ENCODE measurements at regions not wholly inside any gene's neighbourhood (a gene's known extent, or its start where the extent isn't known, plus 50 kb on each side); places are given as distances from the start of the nearest gene placed in this dataset.

DNA sequence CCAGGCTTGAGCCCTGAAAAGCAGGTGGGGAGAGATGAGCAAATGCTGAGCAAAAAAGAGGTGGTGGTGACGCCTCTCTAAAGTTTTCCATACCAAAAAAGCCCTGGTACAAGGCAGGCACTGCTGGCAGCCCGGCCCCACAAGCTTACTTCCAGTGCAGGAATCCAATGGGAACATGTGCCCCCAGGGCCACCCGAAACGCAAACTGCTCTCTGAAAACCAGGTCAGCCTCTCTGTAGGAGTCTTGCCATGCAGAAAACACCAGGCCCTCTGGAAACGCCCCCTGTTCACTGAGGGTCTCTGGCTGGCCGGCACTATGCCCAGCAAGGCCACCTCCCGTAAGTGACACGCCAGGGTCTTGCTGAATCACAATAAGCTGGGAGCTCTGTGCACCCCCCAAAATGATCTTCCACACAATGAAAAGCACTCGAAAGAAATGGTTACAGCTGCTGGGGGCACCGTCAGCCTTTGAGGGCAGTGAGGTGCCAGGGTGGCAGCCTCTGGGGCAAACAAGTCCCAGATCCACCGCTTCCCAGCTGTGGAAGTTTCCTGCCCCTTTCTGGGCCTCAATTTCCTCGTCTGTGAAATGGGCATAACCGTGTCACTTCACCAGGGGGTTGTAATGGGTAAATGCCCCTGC, 170.5 kb downstream of the TOMM20 start:
- no peaks in the 10 kb centered on the region for H3K9me3 Mint-ChIP-seq
- no peaks in the 10 kb centered on the region for H3K27me3 Mint-ChIP-seq (ENCODE audit: low read depth)
- TF ChIP-seq, protein P1, sequence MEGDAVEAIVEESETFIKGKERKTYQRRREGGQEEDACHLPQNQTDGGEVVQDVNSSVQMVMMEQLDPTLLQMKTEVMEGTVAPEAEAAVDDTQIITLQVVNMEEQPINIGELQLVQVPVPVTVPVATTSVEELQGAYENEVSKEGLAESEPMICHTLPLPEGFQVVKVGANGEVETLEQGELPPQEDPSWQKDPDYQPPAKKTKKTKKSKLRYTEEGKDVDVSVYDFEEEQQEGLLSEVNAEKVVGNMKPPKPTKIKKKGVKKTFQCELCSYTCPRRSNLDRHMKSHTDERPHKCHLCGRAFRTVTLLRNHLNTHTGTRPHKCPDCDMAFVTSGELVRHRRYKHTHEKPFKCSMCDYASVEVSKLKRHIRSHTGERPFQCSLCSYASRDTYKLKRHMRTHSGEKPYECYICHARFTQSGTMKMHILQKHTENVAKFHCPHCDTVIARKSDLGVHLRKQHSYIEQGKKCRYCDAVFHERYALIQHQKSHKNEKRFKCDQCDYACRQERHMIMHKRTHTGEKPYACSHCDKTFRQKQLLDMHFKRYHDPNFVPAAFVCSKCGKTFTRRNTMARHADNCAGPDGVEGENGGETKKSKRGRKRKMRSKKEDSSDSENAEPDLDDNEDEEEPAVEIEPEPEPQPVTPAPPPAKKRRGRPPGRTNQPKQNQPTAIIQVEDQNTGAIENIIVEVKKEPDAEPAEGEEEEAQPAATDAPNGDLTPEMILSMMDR (conservative IDR thresholded peaks at IDR 0.05): no peak
- no peak for DNase-seq (ENCODE audit: low read depth, low spot score)
- H3K27ac Mint-ChIP-seq (ENCODE audit: unreplicated experiment): peak overlapping the region; percentile 59
- H3K4me1 Mint-ChIP-seq: peaks cover 78% of the 10 kb centered on the region
- H3K36me3 Mint-ChIP-seq (ENCODE audit: low read depth): no peaks in the 10 kb centered on the region
- no peak overlapping the region for H3K4me3 Mint-ChIP-seq

DNA sequence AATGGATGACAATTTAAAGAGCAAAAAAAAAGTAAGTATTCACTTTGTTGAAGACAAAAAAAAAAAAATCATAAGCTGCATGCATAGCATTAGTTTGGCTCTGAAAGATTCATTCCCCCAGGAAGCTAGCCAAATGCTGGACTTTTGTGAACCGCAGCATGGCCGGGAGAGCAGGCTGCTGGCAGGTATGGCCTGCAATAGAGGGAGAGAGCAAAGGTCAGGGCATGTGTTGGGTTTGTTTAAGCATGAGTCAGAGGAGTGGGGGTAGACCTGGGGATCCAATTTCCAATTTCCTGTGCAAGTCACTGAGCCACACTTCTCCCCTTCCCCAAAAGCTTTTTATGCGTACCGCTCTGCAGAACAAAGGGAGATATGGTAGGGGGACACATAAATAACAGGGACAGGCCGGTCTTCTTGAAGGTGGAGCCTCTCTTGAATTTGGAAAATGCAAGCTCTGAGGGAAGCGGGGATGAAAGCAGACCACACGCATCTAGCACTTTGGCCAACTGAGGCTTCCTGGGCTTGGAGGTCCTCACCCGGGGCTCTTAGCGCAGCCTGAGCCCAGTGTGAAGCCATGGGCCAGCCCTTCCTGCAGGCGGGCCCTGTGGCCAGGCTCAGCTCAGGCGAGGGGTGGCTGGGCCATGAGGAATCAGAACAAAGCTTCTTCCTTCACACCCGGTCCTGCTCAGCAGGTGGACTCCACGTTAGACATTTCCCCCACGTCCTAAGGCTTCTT, 171.1 kb downstream of the TOMM20 start:
- Mint-ChIP-seq H3K27me3 (ENCODE audit: low read depth) (no peaks in the 10 kb centered on the region), H3K4me1 (peaks cover 73% of the 10 kb centered on the region), H3K27ac (ENCODE audit: unreplicated experiment) (peak overlapping the region; percentile 59), H3K36me3 (ENCODE audit: low read depth) (no peaks in the 10 kb centered on the region), H3K4me3 (peak overlapping the region; percentile 36), H3K9me3 (no peaks in the 10 kb centered on the region)
- DNase-seq (ENCODE audit: low read depth, low spot score): no peak
- TF ChIP-seq, protein P1 (conservative IDR thresholded peaks at IDR 0.05): no peak

DNA sequence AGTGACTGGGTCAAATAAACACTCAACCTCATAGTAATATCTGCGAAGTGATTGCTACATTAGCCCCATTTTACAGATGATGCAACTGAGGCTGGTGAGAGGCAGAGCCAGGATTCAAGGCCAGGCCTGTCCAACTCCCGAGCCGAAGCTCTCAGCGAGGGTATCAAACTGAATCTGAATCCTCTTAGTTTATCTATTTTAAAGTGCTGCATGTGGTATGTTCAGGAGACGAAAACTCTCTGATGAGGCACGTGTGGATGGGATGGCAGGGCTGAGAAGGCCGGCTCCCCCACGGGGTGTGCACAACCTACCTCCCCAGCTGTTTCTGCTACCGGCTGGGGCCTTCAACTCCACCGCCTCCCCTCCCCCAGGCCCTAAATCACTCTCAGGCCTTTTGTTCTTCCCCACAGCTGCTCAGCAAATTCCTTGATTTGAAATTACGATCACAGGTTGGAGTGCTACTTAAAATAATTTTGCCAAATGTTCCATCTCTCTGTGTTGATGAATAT, 171.8 kb downstream of the TOMM20 start:
- Mint-ChIP-seq H3K4me1 (peaks cover 71% of the 10 kb centered on the region), H3K36me3 (ENCODE audit: low read depth) (no peaks in the 10 kb centered on the region), H3K4me3 (peak overlapping the region; percentile 36), H3K9me3 (no peaks in the 10 kb centered on the region), H3K27ac (ENCODE audit: unreplicated experiment) (peak overlapping the region; percentile 52), H3K27me3 (ENCODE audit: low read depth) (no peaks in the 10 kb centered on the region)
- no peak for DNase-seq (ENCODE audit: low read depth, low spot score)
- TF ChIP-seq, protein P1 (conservative IDR thresholded peaks at IDR 0.05): no peak

GRCh38 chr1:234955107-234955731, 173.4 kb downstream of the TOMM20 start:
- Mint-ChIP-seq H3K4me3 (peak overlapping the region; percentile 64), H3K27me3 (ENCODE audit: low read depth) (no peaks in the 10 kb centered on the region), H3K4me1 (peaks cover 61% of the 10 kb centered on the region), H3K27ac (ENCODE audit: unreplicated experiment) (peak overlapping the region; percentile 94), H3K36me3 (ENCODE audit: low read depth) (no peaks in the 10 kb centered on the region), H3K9me3 (no peaks in the 10 kb centered on the region)
- DNase-seq (ENCODE audit: low read depth, low spot score): no peak
- TF ChIP-seq, protein P1 (conservative IDR thresholded peaks at IDR 0.05): no peak

DNA sequence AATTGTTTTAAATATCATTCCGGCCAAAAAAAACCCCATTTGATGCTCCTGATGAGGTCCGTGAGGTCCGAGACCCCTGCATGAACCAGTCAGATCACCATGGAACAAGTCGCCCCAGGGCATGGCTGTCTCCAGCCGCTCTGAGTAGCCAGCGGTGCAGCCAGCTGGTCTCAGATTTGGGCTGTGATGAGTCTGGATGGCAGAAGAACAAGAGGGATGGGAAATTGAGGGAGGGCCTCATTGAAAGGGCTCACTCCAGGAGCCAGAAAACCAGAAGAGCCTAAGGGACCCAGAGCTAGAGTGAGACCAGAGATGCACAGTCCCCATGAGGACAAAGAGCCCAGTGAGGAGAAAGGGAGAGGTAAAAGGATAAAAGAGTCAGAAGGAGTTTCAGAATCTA, 174.0 kb downstream of the TOMM20 start:
- H3K36me3 Mint-ChIP-seq (ENCODE audit: low read depth): no peaks in the 10 kb centered on the region
- no peaks in the 10 kb centered on the region for H3K9me3 Mint-ChIP-seq
- H3K4me3 Mint-ChIP-seq: peak overlapping the region; percentile 9
- H3K4me1 Mint-ChIP-seq: peaks cover 60% of the 10 kb centered on the region
- TF ChIP-seq, protein P1 (conservative IDR thresholded peaks at IDR 0.05): no peak
- H3K27me3 Mint-ChIP-seq (ENCODE audit: low read depth): no peaks in the 10 kb centered on the region
- peak overlapping the region; percentile 88 for H3K27ac Mint-ChIP-seq (ENCODE audit: unreplicated experiment)
- no peak for DNase-seq (ENCODE audit: low read depth, low spot score)

Data from neural crest cell (in vitro differentiated cells).